Activated CD8-positive, alpha-beta T cell treated with anti-CD3 and anti-CD28 coated beads, Interleukin-2, amount 10 ng/mL, durations not matched to agents 7 days and 5 days (primary cell): ENCODE measurements at regions not wholly inside any gene's neighbourhood (a gene's known extent, or its start where the extent isn't known, plus 50 kb on each side); places are given as distances from the start of the nearest gene placed in this dataset.
"Not testable (repeated sequence)": the region's sequence is repeated elsewhere in the genome, so short reads cannot be mapped to it uniquely, and the experiment has no call there.

Source experiments
- ATAC-seq: fragments of 150-1000 bp; cut with Tn5 transposase; one replicate; pipeline ENCODE4 v1.10.0; 2021; ENCODE audit warnings: moderate library complexity
- CTCF ChIA-PET: fragments of 350-600 bp; sonication (Branson Sonifier 250); formaldehyde crosslinking; loops from one replicate; lab custom pipeline; 2021; ENCODE audit warnings: antibody characterized with exemption; lab: Charles Lee
- POLR2A ChIA-PET: fragments of 350-600 bp; sonication (Branson Sonifier 250); formaldehyde crosslinking; loops from one replicate; lab custom pipeline; 2021; ENCODE audit warnings: antibody characterized with exemption; lab: Charles Lee
- DNase-seq: peaks from one replicate; pipeline ENCODE4 v3.0.0-alpha.2; 2020
- H3K27ac Mint-ChIP-seq: one replicate; pipeline ENCODE4 v1.8.0; 2021; ENCODE audit warnings: mild to moderate bottlenecking, mixed read lengths
- H3K27me3 Mint-ChIP-seq: one replicate; pipeline ENCODE4 v1.8.0; 2021; ENCODE audit warnings: low read depth, mixed read lengths
- H3K36me3 Mint-ChIP-seq: one replicate; pipeline ENCODE4 v1.8.0; 2021; ENCODE audit warnings: low read depth, mixed read lengths
- H3K4me1 Mint-ChIP-seq: one replicate; pipeline ENCODE4 v1.8.0; 2021; ENCODE audit warnings: low read depth, mixed read lengths
- H3K4me3 Mint-ChIP-seq: one replicate; pipeline ENCODE4 v1.8.0; 2021; ENCODE audit warnings: mild to moderate bottlenecking, mixed read lengths
- H3K9me3 Mint-ChIP-seq: one replicate; pipeline ENCODE4 v1.8.0; 2022; ENCODE audit warnings: mixed read lengths; ENCODE audit not compliant: insufficient read depth

DNA sequence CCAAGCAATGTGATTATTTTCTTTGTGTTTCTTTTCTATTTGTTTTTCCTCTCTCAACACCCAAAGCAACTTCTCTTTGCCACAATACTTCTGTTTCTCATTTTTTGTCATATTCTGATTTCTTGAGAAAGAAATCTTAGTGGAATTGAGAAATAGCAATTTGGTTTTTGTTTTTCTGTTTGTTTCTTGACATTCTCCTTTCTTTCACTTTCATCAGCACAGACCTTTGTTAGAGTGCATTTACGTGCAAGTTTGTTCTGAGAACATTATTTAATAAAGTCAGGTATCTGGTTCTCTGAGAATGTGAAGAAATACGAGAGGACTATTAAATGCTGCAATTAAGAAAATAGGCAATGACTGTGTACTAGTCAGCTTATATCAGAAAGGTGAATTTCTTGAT is 608.1 kb upstream of the AADAT start:
- POLR2A ChIA-PET = no interaction called here
- CTCF ChIA-PET = no interaction called here
- Mint-ChIP-seq H3K27me3 (no peaks in the 10 kb centered on the region), H3K4me3 (no peak overlapping the region), H3K36me3 (no peaks in the 10 kb centered on the region), H3K4me1 (no peaks in the 10 kb centered on the region), H3K27ac (no peak overlapping the region), H3K9me3 (no peaks in the 10 kb centered on the region)
- DNase-seq (no peak), ATAC-seq (no peak)

DNA sequence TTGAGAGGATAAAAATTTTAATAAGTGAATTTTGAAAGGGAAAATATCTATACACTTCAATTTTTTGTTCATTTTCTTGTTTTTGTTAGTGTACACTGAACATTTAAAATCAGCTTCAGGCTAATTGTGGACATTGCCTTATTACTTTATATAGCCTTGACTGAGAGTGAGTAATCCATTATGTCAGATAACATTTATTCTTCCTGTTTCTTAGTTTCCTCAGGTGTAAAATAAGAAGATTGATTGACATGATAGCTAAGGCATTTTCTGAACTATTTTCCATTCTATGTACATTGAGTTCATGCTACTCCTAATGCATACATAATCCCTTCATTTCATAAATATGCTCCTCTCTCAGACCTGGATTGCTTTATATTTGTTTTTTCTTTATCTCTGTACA is 607.3 kb upstream of the AADAT start:
- ATAC-seq (no peak), DNase-seq (no peak)
- H3K36me3 Mint-ChIP-seq = no peaks in the 10 kb centered on the region
- H3K27me3 Mint-ChIP-seq = no peaks in the 10 kb centered on the region
- H3K9me3 Mint-ChIP-seq = no peaks in the 10 kb centered on the region
- CTCF ChIA-PET = no interaction called here
- H3K4me1 Mint-ChIP-seq = no peaks in the 10 kb centered on the region
- POLR2A ChIA-PET = no interaction called here
- no peak overlapping the region for H3K4me3 Mint-ChIP-seq
- H3K27ac Mint-ChIP-seq = no peak overlapping the region

DNA sequence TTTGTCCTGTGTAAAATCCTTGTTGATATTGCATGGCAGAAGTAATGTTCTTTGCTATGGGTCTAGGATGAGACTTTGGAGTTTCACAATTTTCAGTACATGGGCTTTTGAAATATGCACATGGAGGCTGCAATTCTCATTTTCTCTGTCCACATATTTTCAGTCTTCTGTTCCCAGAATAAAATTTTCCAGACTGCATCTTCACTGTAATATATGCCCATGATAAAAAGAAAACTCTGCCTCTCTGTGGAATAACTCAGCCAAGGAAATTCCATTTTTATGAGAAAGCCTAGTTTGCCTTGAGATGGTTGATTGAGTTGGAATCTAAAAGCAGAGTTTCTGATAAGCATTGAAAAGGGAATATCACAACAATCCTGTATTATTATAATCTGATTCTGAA is 601.4 kb upstream of the AADAT start:
- Mint-ChIP-seq H3K27ac (no peak overlapping the region), H3K36me3 (no peaks in the 10 kb centered on the region), H3K4me1 (no peaks in the 10 kb centered on the region), H3K9me3 (peaks cover 10% of the 10 kb centered on the region), H3K4me3 (no peak overlapping the region), H3K27me3 (no peaks in the 10 kb centered on the region)
- DNase-seq = no peak
- ATAC-seq = no peak
- CTCF ChIA-PET = no interaction called here
- POLR2A ChIA-PET = no interaction called here

DNA sequence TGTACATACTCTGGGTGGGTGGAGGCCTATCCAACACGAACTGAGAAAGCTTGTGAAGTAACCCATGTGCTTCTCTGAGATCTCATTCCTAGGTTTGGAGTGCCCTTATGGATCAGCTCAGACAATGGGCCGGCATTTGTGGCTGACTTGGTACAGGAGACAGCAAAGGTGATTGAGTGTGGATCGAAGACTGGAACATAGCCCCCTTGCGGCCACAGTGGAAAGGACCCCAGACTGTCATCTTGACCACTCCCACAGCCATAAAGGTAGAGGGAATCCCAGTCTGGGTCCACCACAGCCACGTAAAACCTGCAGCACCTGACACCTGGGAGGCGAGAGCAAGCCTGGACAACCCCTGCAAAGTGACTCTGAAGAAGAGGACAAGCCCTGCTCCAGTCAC is 598.0 kb upstream of the AADAT start:
- Mint-ChIP-seq H3K27ac (no peak overlapping the region), H3K9me3 (peaks cover 11% of the 10 kb centered on the region), H3K36me3 (no peaks in the 10 kb centered on the region), H3K4me3 (no peak overlapping the region), H3K4me1 (no peaks in the 10 kb centered on the region), H3K27me3 (no peaks in the 10 kb centered on the region)
- ATAC-seq = no peak
- DNase-seq = no peak
- POLR2A ChIA-PET = no interaction called here
- CTCF ChIA-PET = no interaction called here

DNA sequence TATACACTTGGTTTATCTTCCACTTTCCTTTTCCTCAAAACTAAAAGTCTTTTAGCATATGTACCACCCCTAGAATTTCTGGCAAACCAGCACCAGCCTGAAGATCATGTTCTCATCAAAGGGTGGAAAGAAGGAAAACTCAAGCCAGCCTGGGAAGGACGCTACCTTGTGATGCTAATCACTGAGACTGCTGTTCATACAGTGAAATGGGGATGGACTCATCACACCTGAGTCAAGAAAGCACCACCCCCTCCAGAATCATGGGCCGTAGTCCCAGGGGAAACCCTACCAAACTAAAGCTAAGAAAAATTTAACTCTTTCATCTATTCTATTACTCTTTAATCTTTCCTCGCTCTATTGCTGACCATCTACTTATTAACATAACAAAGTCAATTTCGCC is 595.9 kb upstream of the AADAT start:
- H3K27ac Mint-ChIP-seq = not testable (repeated sequence)

DNA sequence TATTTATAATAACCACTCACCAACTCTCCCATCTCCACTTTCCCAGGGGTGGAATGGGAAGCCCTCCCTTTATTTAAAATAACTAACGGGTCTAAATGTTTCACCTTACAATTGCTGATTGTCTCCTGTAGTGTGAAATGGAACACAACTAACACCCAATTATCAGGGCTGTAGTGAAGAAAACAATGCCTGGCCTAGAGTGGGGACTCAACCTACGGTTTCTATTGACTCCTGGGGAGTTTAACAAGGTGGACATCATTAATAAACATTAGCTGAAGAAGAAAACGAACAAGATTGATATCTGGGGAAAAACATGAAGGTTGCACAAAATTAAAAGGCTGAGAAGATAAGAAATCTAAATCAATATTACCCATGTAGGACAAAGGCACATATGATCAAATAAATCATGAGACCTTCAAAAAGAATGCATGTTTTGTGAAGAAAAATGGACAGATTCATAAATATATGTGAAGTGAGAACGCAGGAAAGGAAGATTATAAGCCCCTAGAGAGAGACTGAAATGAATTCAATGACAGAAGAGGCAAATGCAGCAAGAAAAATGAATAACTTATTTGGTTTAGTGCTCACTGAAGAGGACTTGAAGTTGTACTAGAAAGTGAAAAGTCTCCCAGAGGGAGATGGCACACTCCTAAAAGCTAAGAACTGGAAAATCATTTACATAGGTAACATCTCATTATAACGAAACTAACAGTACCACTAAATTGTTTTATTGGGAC is 593.0 kb upstream of the AADAT start:
- DNase-seq (no peak), ATAC-seq (no peak)
- ChIA-PET POLR2A (no interaction called here), CTCF (no interaction called here)
- H3K27ac Mint-ChIP-seq = no peak overlapping the region
- H3K4me3 Mint-ChIP-seq = no peak overlapping the region
- peaks cover 11% of the 10 kb centered on the region for H3K9me3 Mint-ChIP-seq
- no peaks in the 10 kb centered on the region for H3K4me1 Mint-ChIP-seq
- no peaks in the 10 kb centered on the region for H3K36me3 Mint-ChIP-seq
- H3K27me3 Mint-ChIP-seq = no peaks in the 10 kb centered on the region

More for the DNA sequence above, 595.9 kb upstream of the AADAT start:
- H3K36me3 Mint-ChIP-seq, H3K4me1 Mint-ChIP-seq, H3K4me3 Mint-ChIP-seq, H3K27me3 Mint-ChIP-seq, POLR2A ChIA-PET, ATAC-seq, CTCF ChIA-PET, DNase-seq: not testable (repeated sequence)
- H3K9me3 Mint-ChIP-seq = peaks cover 11% of the 10 kb centered on the region

DNA sequence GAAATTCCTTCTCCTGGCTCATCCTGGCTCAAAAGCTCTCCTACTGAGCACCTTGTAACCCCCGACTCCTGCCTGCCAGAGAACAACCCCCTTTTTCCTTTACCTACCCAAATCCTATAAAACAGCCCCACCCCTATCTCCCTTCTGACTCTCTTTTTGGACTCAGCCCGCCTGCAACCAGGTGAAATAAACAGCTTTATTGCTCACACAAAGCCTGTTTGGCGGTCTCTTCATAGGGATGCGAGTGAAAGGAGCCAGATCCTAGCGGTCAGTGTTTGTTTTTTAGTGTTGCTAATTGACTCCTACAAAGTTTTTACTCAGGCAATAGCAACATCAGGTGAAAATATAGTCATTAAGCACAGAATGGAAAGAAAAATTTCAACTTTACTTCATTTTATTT is 592.3 kb upstream of the AADAT start:
- not testable (repeated sequence) for DNase-seq, H3K9me3 Mint-ChIP-seq

DNA sequence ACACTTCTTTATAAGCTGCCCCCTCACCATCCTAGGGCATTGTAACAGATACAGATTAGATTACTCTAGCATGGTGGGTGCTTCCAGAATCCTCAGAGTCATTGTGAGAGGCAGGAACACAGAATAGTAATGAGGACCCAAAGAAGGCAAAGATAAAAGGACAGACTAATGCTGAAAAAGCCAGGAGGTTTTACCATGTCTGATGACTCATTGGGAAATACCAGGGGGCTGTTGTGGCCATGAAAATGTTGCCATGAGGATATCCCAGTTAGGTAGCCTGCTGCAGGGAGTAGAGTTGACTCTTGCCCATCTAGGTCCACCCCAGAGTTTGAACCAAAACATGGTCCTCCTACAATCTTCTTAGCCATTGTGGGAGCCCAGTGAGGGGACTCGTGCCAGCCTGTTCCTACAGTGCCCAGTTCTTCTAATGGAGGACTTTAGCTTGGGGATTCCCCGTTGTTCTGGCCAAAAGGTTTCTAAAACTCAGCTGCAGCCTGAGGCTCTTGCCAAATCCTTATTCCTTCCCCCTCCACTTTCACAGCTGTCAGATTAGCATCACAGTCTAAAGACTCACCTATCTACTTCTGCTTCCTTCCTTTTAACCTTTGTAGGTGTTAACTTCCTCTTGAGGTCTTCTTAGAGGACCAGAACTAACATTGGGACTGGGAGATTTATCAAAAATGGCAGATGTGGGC is 586.0 kb upstream of the AADAT start:
- H3K9me3 Mint-ChIP-seq = no peaks in the 10 kb centered on the region
- no peak for DNase-seq
- H3K4me1 Mint-ChIP-seq = no peaks in the 10 kb centered on the region
- H3K27me3 Mint-ChIP-seq = no peaks in the 10 kb centered on the region
- no peak for ATAC-seq
- no peak overlapping the region for H3K27ac Mint-ChIP-seq
- no peaks in the 10 kb centered on the region for H3K36me3 Mint-ChIP-seq
- POLR2A ChIA-PET = no interaction called here
- H3K4me3 Mint-ChIP-seq = no peak overlapping the region
- CTCF ChIA-PET = no interaction called here

More for the DNA sequence above, 592.3 kb upstream of the AADAT start:
- H3K27me3 Mint-ChIP-seq, POLR2A ChIA-PET, H3K36me3 Mint-ChIP-seq, H3K4me3 Mint-ChIP-seq, ATAC-seq, CTCF ChIA-PET, H3K27ac Mint-ChIP-seq, H3K4me1 Mint-ChIP-seq: not testable (repeated sequence)

DNA sequence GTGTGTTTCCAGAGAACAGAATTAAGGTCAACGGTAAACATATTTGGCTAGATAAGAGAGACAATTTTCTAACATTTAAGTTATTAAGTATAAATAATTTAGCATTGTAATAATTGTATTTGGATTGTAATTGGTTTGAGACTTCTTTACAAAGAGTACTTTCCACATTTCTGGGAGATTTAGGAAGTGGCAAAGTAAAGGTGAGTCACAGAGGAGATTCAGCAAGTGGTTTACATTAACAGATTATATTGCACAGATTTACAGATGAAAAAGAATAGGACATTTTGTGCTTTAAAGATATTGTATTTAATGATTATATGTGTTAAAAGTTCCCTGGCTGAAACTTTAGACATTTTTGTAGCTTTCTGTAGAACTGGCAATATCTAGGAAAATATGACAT is 584.4 kb upstream of the AADAT start:
- DNase-seq = no peak
- Mint-ChIP-seq H3K36me3 (no peaks in the 10 kb centered on the region), H3K9me3 (no peaks in the 10 kb centered on the region), H3K4me3 (no peak overlapping the region), H3K4me1 (no peaks in the 10 kb centered on the region), H3K27ac (no peak overlapping the region), H3K27me3 (no peaks in the 10 kb centered on the region)
- ChIA-PET CTCF (no interaction called here), POLR2A (no interaction called here)
- no peak for ATAC-seq

DNA sequence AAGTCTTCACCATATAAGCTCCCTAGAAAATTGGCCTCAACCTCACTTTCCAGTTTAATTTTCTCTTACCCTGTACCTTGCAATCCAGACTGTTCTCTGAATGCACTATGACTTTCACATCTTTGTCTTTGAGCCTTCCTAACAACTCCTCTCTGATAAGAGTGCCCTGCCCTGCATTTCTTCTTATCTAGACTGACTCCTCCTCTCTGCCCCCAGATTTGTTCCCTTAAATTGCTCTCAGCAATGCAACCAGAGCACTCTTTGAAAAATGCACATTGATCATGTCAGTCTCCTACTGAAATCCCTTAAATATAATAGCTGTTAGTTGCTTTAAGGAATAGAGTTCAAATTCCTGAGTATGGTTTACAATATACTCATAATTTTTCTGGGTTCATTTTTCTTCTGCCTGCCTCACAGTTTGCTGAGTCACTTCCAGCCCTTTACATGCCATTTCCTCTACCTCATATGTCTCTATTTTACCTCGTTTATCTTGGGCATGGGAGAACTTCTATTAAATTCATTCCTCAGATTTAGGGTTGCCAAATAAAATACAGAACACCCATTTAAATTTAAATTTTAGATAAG is 582.7 kb upstream of the AADAT start:
- Mint-ChIP-seq H3K4me3 (no peak overlapping the region), H3K36me3 (no peaks in the 10 kb centered on the region), H3K27me3 (no peaks in the 10 kb centered on the region), H3K9me3 (no peaks in the 10 kb centered on the region), H3K27ac (no peak overlapping the region), H3K4me1 (no peaks in the 10 kb centered on the region)
- ChIA-PET CTCF (no interaction called here), POLR2A (no interaction called here)
- DNase-seq (no peak), ATAC-seq (no peak)

DNA sequence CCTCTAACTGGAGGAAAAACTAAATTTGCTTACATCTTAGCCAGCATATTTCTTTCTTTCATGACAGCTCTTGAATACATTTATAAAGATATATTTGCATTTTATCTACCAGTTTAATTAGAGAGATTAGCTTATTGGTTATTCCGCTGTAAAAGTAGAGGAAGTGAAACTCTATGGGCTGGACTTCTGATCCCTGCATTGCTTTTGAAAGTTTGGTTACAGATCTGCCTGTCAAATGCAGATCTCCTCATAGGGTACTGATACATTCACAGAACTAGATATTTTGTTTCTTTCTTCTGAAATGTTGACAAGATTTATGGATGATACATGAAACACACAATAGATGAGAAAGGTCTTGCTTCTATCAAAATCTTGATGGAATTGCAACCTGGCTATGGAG is 581.4 kb upstream of the AADAT start:
- no peak for DNase-seq
- Mint-ChIP-seq H3K27ac (no peak overlapping the region), H3K4me3 (no peak overlapping the region), H3K27me3 (no peaks in the 10 kb centered on the region), H3K9me3 (no peaks in the 10 kb centered on the region), H3K4me1 (no peaks in the 10 kb centered on the region), H3K36me3 (no peaks in the 10 kb centered on the region)
- ChIA-PET CTCF (no interaction called here), POLR2A (no interaction called here)
- no peak for ATAC-seq

DNA sequence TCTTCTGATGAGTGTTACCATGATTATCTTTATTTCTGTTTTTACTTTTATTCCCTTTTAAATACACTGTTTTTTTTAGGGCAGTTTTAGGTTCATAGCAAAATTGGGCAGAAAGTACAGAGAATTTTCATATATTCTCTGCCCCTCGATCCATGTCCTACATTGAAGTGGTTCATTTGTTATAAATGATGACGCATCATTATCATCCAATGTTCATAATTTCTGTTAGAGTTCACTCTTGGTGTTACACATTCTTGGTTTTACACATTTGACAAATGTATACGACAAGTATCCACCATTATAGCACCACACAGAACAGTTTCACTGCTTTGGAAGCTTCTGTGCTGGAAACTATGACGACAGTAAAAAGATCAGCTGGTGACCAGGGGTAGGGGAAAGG is 578.1 kb upstream of the AADAT start:
- Mint-ChIP-seq H3K27me3 (no peaks in the 10 kb centered on the region), H3K9me3 (no peaks in the 10 kb centered on the region), H3K27ac (no peak overlapping the region), H3K4me1 (no peaks in the 10 kb centered on the region), H3K36me3 (no peaks in the 10 kb centered on the region), H3K4me3 (no peak overlapping the region)
- POLR2A ChIA-PET = no interaction called here
- no peak for DNase-seq
- ATAC-seq = no peak
- CTCF ChIA-PET = no interaction called here
